ENCODE measurements at regions not wholly inside any gene's neighbourhood (a gene's known extent, or its start where the extent isn't known, plus 50 kb on each side); places are given as distances from the start of the nearest gene placed in this dataset.
"Not testable (repeated sequence)": the region's sequence is repeated elsewhere in the genome, so short reads cannot be mapped to it uniquely, and the experiment has no call there.

DNA sequence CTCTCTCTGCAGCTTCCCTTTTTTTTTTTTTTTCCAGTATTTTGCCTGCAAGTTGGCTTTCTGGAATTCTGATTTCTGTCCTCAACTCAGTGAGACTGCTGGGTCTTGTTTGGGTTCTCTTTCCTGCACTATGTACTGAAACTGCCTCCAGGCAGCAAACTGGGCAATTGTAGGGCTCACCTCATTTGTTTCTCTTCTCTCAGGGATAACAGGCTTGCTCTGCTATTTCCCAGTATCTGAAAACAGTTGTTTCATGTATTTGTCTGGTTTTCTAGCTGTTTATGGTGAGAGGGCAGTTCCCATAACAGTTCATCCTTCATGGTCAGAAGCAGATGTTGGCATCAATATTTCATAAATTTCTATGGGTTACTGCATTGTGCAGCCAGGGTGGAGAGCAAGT, 206.0 kb downstream of the CYRIA start:
- no peak for DNase-seq

- DNase-seq: no peak
These were observed 211.0 kb downstream of the CYRIA start for GRCh38 chr2:16454621-16455020.

- DNase-seq: no peak
These were observed 213.5 kb downstream of the CYRIA start for GRCh38 chr2:16452123-16452522.

GRCh38 chr2:16446706-16447105, 218.9 kb downstream of the CYRIA start:
- DNase-seq: no peak

DNA sequence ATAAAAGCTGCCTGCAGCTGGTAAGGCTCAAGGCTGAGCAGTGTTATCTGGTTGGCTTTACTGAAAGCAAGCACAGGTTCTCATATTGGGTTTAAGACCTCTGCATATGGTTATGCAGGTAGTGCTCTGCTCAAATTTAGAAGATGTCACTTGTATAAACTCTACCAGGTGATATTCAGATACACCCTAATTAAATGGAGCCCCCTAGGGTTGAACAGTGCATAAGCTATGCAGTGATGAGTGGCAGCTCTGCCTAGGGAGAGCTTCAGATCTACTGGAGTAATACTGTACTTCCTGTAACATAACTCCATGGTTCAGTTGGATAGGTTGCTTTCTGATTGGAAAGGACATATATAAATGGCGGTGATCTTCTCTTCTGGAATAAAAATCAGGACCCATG, 222.7 kb downstream of the CYRIA start:
- DNase-seq: no peak

DNA sequence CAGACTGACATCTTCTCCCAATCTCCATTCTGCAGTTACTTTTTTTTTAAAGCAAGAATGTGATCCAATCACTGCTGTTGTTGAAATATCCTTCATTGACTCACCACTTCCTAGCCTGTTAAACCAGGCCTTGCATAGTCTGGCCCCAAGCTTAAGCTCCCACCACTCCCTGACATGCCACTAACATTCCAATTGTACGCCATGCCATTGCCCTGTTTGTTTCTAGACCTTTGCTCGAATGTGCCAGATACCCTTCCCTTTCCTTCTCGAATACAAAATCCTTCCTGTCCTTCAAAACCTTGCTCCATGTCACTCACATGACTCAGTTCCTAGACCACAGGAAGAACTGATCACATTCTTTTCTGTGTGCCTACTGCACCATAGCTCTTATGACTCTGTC, 224.2 kb downstream of the CYRIA start:
- no peak for DNase-seq

DNA sequence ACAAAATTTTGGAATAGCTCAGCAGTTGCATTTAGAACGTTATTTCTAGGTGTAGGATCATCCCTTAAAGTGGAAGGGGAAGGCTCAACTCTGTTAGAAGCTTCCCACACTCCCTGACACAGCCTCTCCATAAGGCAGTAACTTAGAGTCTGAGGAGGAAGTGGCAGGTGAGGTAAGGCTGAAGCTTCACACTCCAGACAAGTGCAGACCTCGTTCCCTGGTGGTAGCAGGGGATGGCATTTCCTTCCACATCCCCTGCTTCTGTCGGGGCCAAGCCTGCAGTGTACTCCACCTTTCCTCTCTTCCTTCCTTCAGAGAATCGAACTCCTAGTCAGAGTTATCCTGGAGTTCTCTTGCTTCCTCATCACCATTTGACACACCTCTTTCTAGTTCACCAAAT, 224.7 kb downstream of the CYRIA start:
- DNase-seq: no peak

DNA sequence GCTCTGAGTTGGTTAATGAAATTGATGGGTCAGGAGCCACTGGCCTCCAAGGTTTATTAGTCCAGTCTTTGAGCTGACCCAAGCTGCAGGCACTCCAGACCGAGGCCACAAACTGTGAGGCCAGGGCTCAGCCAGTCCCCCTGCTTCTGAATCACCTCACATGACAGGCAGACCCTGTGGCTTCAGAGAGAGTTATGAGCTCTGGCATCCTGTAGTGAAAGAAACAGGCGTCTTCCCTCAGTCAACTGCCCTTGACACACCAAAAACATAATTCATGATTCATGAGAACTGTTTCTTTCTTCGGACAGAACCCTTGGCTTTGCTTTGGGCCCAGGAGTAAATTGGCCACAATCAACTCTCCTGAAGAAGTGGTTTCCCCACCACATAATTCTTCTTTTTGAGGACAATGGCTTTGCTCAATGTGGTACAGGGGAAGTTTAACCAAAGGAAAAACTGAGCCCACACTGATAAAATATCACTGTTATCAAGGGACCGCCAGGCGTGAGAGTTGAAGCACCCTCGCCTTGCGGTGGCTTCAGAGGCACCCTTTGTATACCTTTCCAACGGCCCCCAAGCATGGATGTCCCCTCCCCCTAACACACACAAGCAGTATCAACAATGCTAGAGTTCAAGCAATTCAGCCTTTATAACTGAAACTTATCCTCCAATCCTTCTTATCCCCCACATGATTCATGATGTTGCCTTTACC, 226.9 kb downstream of the CYRIA start:
- no peak for DNase-seq

DNA sequence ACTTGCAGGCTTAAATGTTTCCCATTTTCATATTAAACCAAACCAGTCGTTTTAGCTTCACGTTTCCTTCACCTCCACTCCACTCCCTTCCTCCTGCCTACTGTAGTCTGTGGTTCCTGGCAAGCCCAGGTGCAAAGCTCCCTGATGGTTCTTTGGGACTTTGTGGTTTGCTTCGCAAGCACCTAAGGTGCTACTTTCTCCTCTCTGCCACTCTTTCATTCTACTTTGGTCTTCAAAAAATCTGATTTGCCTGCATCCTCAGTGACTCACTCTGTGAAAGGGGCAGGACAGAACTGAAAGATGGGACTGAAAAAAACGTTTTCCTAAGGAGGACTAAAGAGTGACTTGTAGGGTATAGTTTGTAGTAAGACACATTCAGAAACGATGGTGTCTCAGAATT, 228.4 kb downstream of the CYRIA start:
- no peak for DNase-seq

- no peak for DNase-seq
These were observed 231.2 kb downstream of the CYRIA start for GRCh38 chr2:16434393-16434792.

DNA sequence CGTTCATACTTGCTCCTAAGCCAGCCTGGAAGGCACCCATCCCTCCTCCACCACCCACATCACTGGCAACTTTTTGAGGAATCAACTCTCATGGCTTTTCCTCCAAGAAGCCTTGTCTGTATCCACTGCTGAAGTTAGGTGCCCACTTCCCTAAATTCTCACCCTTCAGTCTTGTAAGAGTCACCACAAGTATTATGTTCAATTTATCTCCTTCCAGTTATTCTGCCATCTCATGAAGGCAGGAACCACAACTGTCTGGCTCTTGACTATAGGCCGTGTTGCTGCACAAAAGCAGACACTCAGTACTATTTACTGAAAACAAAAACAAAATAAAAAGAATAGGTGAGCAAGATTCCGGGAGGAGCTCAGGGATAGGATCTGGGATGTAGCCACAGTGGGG, 234.8 kb downstream of the CYRIA start:
- DNase-seq: no peak

DNA sequence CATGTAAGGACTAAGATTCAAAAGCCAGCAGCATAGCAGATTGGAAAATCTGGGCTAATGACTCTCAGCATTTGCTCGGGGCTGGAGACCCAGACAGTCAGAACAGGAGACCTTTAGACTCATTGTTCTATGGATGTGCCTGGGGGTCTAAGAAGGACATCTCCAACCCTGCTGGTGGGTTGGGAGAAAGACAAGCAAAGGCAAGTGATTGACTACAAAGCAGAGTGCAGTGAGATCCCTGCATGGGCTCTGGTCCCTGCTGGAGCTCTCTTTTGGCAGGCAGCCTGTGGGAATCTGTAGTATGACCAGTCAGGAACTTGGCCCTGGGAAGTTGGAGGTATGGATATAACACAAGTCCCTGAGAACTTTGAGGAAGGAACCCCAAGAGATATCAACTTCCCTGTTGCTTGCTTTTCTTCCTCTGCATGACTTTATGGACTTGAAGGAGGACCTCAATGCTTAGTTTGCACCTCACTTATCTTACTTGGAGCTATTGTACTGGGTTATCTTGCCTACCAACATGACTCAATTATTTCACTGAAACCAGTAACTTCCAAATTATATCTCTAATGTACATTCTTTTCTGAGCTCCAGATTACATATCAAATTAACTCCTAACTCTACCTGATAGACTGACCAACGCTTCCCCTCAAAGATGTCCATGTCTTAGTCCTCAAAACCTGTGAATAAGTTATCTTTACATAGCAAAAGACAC, 236.0 kb downstream of the CYRIA start:
- no peak for DNase-seq

GRCh38 chr2:16429002-16429401, 236.6 kb downstream of the CYRIA start:
- no peak for DNase-seq

DNA sequence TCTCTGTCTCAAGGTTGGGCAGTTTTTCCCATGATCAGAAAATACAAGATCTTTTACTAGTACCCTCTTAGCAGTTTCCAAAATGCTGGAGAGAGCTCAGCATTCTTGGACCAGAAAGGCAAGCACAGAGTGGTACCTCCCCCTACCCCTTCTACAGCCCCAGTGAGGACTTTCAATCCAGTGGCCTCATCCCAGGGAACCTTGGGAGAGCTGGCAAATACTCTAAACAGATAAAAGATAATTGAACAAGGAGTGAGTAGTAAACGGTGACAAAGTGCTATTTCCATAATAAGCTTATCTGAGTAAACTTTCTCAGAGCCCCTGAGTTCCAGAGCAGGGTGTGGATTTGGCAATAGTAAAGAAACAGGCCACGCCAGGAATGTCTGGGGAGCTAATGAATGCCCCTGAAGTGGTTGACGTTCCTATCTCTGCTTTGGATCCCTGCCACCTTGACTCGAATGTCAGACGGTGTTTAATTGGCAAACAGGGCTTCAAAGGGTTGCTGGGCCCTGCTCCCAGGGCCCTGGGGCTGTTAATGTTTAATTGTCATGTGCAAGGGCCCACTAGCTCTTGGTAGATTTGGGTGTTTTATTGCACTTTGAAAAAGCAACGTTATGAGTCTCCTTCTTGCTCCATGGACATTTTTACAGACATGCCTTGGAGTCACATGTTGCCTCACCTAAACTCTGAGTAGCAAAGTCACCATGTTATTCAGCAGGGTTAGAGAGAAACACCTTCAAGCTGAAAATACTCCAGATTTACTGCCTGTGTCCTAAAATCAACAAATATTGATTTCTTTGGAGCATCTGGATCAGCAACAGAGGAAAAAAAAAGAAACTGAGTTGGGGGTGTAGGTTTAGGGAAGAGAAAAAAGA, 239.9 kb downstream of the CYRIA start:
- no peak for DNase-seq

GRCh38 chr2:16420421-16420820, 245.2 kb downstream of the CYRIA start:
- DNase-seq: no peak

- no peak for DNase-seq
These were observed 247.9 kb downstream of the CYRIA start for GRCh38 chr2:16417726-16418125.

DNA sequence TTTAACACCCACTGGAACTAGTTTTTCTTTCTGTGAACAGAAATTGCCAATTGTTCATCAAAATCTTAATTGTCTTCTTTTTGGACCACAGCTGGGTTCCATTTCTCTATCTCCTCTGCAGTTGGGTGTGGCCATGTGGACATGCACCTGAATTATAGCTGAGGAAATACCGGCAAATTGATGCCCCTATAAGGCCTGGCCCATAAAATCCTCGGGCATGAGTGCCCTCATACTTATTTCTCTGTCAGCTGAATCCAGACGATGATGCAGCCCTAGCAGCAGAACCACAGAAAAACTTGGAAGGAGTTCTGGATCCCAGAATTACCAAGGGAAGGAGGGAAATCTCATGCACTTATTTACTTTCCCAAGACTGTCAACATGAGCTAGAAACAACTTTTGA, 249.0 kb downstream of the CYRIA start:
- no peak for DNase-seq

DNA sequence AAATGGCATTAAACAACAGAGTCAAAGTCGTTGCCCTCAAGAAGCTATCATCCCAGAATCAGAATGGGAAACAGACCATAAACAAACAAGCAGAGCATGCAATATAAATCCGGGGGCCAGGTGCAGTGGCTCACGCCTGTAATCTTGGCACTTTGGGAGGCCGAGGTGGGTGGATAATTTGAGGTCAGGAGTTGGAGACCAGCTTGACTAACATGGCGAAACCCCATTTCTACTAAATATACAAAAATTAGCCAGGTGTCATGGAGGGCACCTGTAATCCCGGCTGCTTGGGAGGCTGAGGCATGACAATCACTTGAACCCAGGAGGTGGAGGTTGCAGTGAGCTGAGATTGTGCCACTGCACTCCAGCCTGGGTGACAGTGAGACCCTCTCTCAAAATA, 249.8 kb downstream of the CYRIA start:
- not testable (repeated sequence) for DNase-seq

GRCh38 chr2:16413947-16414346, 251.7 kb downstream of the CYRIA start:
- DNase-seq: no peak

- DNase-seq: no peak
These were observed 252.3 kb downstream of the CYRIA start for GRCh38 chr2:16413285-16413684.

- DNase-seq: no peak
These were observed 253.2 kb downstream of the CYRIA start for GRCh38 chr2:16412321-16413030.

DNA sequence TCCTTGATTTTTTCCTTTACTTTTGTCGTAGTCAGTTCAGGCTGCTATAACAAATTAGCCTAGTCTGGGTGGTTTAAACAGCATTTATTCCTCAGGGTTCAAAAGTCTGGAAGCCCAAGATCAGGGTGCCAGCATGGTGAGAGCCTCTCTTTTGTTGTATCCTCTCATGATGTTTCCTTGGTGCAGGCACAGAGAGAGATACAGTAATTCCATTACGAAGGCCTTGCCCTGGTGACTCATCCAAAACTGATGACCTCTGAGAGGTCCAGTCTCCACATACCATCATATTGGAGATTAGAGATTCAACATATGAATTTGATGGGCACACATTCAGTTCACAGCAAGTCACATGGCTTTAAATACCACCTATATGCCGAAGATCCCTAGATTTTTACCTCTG, 253.8 kb downstream of the CYRIA start:
- no peak for DNase-seq

DNA sequence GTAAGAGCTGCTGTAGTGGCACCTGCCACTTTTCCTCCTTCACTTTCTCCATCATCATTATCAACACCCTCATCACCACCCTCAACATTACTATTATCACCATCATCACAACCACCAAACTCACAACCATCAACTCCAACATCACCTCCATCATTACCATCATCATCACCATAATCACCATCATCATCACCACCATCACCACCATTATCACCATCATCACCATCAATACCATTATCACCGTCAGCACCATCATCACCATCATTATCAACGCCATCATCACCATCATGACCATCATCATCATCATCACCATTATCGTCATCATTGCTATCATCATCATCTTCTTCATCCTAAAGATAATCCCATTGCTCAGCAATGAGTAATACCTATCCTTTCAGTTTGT, 255.8 kb downstream of the CYRIA start:
- DNase-seq: no peak

All from CD4-positive, alpha-beta T cell treated with Interleukin-17A for 4 hours (primary cell).